Activated B cell treated with CpG ODN at 0.5 μM for 24 hours (primary cell): ENCODE measurements at regions not wholly inside any gene's neighbourhood (a gene's known extent, or its start where the extent isn't known, plus 50 kb on each side); places are given as distances from the start of the nearest gene placed in this dataset.

Source experiments
- ATAC-seq: fragments of 200-7000 bp; cut with Tn5 transposase; one replicate; pipeline ENCODE4 v1.10.0; 2021; ENCODE audit warnings: low read depth, mild to moderate bottlenecking, moderate library complexity
- CTCF ChIA-PET: fragments of 350-600 bp; sonication (Branson Sonifier 250); formaldehyde crosslinking; loops from one replicate; lab custom pipeline; 2021; ENCODE audit warnings: antibody characterized with exemption; lab: Charles Lee
- POLR2A ChIA-PET: fragments of 350-600 bp; sonication (Branson Sonifier 250); formaldehyde crosslinking; loops from one replicate; lab custom pipeline; 2021; ENCODE audit warnings: antibody characterized with exemption; lab: Charles Lee
- DNase-seq: peaks from one replicate; pipeline ENCODE4 v3.0.0; 2022
- H3K27ac Mint-ChIP-seq: one replicate; pipeline ENCODE4 v1.8.0; 2020; ENCODE audit warnings: mixed read lengths
- H3K27me3 Mint-ChIP-seq: one replicate; pipeline ENCODE4 v1.8.0; 2021; ENCODE audit warnings: mixed read lengths
- H3K36me3 Mint-ChIP-seq: one replicate; pipeline ENCODE4 v1.8.0; 2021; ENCODE audit warnings: low read depth, mixed read lengths
- H3K4me1 Mint-ChIP-seq: one replicate; pipeline ENCODE4 v1.8.0; 2021; ENCODE audit warnings: mixed read lengths
- H3K4me3 Mint-ChIP-seq: one replicate; pipeline ENCODE4 v1.8.0; 2020; ENCODE audit warnings: mild to moderate bottlenecking, mixed read lengths
- H3K9me3 Mint-ChIP-seq: one replicate; pipeline ENCODE4 v1.8.0; 2020; ENCODE audit warnings: mixed read lengths
- intact Hi-C: fragments of 100-400 bp; cut with micrococcal nuclease; formaldehyde crosslinking; loops from one replicate; pipeline ENCODE4 v1.15.1; 2024
- TF ChIP-seq, protein P1 (sequence below): fragments of 200-600 bp; IDR thresholded peaks from one replicate; pipeline ENCODE4 v1.8.0; 2022; ENCODE audit warnings: antibody characterized with exemption, mild to moderate bottlenecking

DNA sequence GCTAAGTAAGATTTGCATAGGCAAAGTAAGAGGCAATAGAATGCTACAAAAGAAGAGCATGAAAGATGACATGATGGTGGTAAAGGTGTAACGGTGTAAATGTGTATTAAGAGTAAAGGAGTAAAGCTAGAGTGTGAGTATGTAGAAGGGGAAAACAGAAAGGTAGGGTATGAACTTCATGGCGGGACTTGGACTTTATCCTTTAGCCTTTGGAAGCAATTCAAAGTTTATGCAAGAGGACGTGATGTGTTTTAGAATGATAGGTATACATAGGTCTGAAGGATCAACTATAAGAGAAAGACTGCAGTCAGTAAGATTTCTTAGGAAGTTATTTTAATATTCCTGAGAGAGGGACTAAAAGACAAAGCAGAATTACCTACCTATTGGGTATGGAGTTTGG, 358.0 kb upstream of the FAT3 start:
- peaks cover 3% of the 10 kb centered on the region for H3K9me3 Mint-ChIP-seq
- H3K4me3 Mint-ChIP-seq, result no peak overlapping the region
- ChIA-PET CTCF (no interaction called here), POLR2A (no interaction called here)
- DNase-seq (no peak), ATAC-seq (no peak)
- no peaks in the 10 kb centered on the region for H3K36me3 Mint-ChIP-seq
- no peaks in the 10 kb centered on the region for H3K4me1 Mint-ChIP-seq
- no peaks in the 10 kb centered on the region for H3K27me3 Mint-ChIP-seq
- TF ChIP-seq, protein P1, sequence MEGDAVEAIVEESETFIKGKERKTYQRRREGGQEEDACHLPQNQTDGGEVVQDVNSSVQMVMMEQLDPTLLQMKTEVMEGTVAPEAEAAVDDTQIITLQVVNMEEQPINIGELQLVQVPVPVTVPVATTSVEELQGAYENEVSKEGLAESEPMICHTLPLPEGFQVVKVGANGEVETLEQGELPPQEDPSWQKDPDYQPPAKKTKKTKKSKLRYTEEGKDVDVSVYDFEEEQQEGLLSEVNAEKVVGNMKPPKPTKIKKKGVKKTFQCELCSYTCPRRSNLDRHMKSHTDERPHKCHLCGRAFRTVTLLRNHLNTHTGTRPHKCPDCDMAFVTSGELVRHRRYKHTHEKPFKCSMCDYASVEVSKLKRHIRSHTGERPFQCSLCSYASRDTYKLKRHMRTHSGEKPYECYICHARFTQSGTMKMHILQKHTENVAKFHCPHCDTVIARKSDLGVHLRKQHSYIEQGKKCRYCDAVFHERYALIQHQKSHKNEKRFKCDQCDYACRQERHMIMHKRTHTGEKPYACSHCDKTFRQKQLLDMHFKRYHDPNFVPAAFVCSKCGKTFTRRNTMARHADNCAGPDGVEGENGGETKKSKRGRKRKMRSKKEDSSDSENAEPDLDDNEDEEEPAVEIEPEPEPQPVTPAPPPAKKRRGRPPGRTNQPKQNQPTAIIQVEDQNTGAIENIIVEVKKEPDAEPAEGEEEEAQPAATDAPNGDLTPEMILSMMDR, result no peak
- intact Hi-C loops, result no loop called here
- no peak overlapping the region for H3K27ac Mint-ChIP-seq

DNA sequence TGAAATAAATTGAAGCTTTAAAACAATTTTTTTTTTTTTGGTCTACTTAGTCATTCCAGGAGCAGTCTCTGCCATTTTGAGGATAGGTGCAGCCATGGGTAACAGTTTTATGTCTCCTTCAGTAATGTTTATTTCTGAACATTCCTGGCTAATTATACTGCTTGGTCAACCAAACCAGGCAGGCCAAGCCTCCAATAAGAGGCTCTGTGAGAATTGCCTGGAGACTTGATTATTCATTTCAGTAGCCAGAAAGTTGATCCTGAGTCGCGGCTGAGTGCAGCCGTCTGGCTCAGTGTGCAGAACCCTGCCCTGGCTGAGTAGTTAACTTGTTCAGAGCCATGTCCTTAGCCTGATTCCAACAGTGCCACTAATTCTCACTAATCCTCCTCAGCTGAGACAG, 364.0 kb upstream of the FAT3 start:
- Mint-ChIP-seq H3K4me1 (no peaks in the 10 kb centered on the region), H3K27me3 (no peaks in the 10 kb centered on the region), H3K27ac (no peak overlapping the region), H3K9me3 (peaks cover under 1% of the 10 kb centered on the region), H3K4me3 (no peak overlapping the region), H3K36me3 (no peaks in the 10 kb centered on the region)
- ChIA-PET CTCF (no interaction called here), POLR2A (no interaction called here)
- TF ChIP-seq, protein P1, result no peak
- ATAC-seq, result no peak
- intact Hi-C loops, result no loop called here
- DNase-seq, result no peak

DNA sequence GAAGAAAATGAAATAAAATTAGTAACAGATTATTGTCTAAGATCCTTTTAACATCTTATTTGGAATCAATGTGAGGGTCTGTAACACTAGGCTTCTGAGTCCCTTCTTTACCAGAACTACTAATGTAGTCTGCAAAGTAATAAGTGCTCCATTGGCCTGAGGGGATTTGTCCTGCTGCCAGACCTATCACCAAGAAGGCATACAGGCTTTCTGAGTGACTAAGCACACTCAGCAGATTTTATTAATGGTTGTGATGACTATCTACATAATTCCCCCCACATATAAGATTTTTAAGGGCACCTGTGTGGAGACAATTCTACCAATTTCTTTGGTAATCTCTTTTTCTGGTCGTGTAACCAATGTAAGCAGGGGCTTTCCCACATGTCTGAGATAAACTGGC, 365.0 kb upstream of the FAT3 start:
- CTCF ChIA-PET, result no interaction called here
- ATAC-seq, result no peak

DNA sequence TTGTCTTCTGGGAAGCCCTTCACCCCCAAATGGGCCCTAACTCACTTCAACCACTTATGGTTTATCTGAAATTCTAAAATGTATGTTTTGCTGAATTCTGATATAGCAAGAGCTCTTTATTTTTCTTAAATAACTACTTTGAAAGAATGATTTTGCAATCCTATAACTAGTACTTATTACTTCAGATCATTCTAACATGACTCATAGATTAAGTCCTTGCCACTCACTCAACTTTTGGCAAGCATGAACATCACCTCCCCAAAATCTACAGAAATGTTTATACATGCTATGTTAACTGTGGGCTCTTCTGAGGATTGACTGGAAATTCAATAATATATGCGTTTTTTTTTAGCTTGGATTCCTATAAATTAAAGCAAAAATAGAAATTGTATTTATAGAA, 367.4 kb upstream of the FAT3 start:
- intact Hi-C loops, result no loop called here
- Mint-ChIP-seq H3K9me3 (peaks cover 3% of the 10 kb centered on the region), H3K4me3 (no peak overlapping the region), H3K27me3 (no peaks in the 10 kb centered on the region), H3K4me1 (no peaks in the 10 kb centered on the region), H3K27ac (no peak overlapping the region), H3K36me3 (no peaks in the 10 kb centered on the region)
- ChIA-PET POLR2A (no interaction called here), CTCF (no interaction called here)
- ATAC-seq, result no peak
- no peak for DNase-seq
- TF ChIP-seq, protein P1, result no peak

More for the DNA sequence above, 365.0 kb upstream of the FAT3 start:
- POLR2A ChIA-PET, result no interaction called here
- no peak overlapping the region for H3K27ac Mint-ChIP-seq
- H3K27me3 Mint-ChIP-seq, result no peaks in the 10 kb centered on the region
- no peak for DNase-seq
- peaks cover 3% of the 10 kb centered on the region for H3K9me3 Mint-ChIP-seq
- H3K4me3 Mint-ChIP-seq, result no peak overlapping the region
- no peaks in the 10 kb centered on the region for H3K4me1 Mint-ChIP-seq
- intact Hi-C loops, result no loop called here
- TF ChIP-seq, protein P1, result no peak
- H3K36me3 Mint-ChIP-seq, result no peaks in the 10 kb centered on the region

DNA sequence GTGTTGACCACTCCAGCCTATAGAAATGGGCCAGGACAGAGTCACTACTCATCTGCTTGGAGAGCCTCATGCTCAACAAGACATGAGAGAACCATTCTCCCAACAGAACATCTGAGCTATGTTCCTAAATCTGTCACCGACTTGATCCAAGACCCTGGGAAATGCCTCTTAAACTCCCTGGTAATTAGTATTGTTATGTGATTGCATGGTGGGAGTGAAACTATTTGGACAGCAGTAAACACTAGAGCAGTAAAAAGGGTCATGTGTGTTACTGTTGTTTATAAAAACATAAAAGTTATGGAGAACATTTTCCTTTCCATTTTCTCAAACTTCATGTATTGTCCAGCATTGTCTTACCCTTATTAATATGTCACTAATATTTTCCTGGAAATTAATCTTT, 369.8 kb upstream of the FAT3 start:
- intact Hi-C loops, result no loop called here
- H3K4me1 Mint-ChIP-seq, result no peaks in the 10 kb centered on the region

More for the DNA sequence above, 369.8 kb upstream of the FAT3 start:
- POLR2A ChIA-PET, result no interaction called here
- TF ChIP-seq, protein P1, result no peak
- H3K27ac Mint-ChIP-seq, result no peak overlapping the region
- peaks cover 10% of the 10 kb centered on the region for H3K9me3 Mint-ChIP-seq
- no peak overlapping the region for H3K4me3 Mint-ChIP-seq
- CTCF ChIA-PET, result no interaction called here
- DNase-seq (no peak), ATAC-seq (no peak)
- H3K27me3 Mint-ChIP-seq, result no peaks in the 10 kb centered on the region
- H3K36me3 Mint-ChIP-seq, result no peaks in the 10 kb centered on the region
